Epithelial cell of proximal tubule (primary cell): ENCODE measurements at regions not wholly inside any gene's neighbourhood (a gene's known extent, or its start where the extent isn't known, plus 50 kb on each side); places are given as distances from the start of the nearest gene placed in this dataset.
"Not testable (repeated sequence)": the region's sequence is repeated elsewhere in the genome, so short reads cannot be mapped to it uniquely, and the experiment has no call there.

Source experiments
- DNase-seq: peaks from one replicate; pipeline ENCODE4 v3.0.0-alpha.2; 2011; ENCODE audit warnings: low read depth
- H3K4me3 ChIP-seq: 2 replicates; pipeline ENCODE4 v1.5.1; 2011; ENCODE audit warnings: low read depth, mild to moderate bottlenecking, low read length
- TF ChIP-seq, protein P1 (sequence below): conservative IDR thresholded peaks from 2 replicates; pipeline ENCODE4 v1.5.1; 2012; ENCODE audit warnings: low read depth, mild to moderate bottlenecking, low read length

DNA sequence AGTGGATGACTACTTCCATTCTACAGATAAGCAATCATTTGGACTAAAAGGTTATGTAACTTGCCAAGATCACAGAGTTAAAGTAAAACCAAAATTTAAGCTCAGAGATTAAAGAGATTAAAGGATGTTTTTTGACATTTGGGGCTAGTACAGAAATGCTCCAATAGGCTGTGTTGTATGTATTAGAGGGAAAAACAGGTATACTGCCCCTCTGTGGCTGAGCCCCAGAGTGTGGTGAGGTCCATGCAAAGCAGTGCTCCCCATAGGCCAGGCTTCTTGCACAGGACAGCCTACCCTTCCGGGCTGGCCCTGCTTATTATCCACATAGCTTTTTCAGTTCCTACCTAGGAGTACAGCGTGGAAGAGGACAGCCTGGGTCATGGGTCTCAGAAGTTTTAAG is 322.8 kb downstream of the POM121L12 start:
- H3K4me3 ChIP-seq = no peak overlapping the region
- TF ChIP-seq, protein P1, sequence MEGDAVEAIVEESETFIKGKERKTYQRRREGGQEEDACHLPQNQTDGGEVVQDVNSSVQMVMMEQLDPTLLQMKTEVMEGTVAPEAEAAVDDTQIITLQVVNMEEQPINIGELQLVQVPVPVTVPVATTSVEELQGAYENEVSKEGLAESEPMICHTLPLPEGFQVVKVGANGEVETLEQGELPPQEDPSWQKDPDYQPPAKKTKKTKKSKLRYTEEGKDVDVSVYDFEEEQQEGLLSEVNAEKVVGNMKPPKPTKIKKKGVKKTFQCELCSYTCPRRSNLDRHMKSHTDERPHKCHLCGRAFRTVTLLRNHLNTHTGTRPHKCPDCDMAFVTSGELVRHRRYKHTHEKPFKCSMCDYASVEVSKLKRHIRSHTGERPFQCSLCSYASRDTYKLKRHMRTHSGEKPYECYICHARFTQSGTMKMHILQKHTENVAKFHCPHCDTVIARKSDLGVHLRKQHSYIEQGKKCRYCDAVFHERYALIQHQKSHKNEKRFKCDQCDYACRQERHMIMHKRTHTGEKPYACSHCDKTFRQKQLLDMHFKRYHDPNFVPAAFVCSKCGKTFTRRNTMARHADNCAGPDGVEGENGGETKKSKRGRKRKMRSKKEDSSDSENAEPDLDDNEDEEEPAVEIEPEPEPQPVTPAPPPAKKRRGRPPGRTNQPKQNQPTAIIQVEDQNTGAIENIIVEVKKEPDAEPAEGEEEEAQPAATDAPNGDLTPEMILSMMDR = peak; percentile 17
- no peak for DNase-seq

DNA sequence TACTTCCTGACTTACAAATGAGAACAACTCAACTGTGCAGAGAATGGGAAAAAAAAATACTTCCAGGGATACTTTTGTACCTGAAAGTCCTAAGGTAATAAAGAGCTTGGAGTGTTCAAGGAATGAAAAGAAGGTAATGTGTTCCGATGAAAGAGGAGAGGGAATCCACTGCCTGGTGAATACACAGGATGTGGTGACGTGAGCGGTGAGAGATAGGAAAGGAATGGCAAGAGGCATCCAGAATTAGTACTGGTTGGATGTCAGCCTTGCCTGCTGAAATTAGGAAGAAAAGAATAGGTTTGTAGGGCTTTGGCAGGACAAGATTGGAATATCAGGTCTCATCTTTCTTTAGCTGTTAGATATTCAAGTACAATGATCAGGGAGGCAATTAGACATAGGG is 347.7 kb downstream of the POM121L12 start:
- H3K4me3 ChIP-seq = no peak overlapping the region
- TF ChIP-seq, protein P1 = no peak
- peak; percentile 78 for DNase-seq

DNA sequence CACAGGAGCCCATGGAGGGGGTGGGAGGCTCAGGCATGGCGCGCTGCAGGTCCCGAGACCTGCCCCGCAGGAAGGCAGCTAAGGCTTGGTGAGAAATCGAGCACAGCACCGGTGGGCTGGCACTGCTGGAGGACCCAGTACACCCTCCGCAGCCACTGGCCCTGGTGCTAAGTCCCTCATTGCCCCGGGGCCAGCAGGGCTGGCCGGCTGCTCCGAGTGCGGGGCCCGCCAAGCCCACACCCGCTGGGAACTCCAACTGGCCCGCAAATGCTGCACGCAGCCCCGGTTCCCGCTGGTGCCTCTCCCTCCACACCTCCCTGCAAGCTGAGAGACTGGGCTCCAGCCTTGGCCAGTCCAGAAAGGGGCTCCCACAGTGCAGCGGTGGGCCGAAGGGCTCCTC is 349.8 kb downstream of the POM121L12 start:
- DNase-seq, H3K4me3 ChIP-seq: not testable (repeated sequence)

DNA sequence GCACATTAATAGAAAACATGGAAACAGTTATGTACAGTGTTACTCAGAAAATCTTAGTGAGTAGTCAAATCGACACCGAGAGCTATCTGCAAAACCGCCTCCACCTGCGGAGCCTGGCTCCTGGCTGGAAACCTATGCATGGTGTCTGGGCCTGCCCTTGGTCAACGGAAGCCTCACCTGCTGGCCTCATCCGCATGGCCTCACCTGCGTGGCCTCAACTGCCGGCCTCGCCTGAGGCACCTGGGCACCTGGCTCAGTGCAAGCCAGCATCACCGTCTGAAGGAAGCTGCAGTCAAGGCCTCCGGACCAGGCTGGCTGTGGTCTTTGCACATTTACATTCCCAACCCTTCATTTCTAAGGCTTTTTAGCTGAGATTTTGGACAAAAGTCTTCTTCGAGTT is 352.1 kb downstream of the POM121L12 start:
- H3K4me3 ChIP-seq = no peak overlapping the region
- DNase-seq = no peak
- TF ChIP-seq, protein P1 = no peak

DNA sequence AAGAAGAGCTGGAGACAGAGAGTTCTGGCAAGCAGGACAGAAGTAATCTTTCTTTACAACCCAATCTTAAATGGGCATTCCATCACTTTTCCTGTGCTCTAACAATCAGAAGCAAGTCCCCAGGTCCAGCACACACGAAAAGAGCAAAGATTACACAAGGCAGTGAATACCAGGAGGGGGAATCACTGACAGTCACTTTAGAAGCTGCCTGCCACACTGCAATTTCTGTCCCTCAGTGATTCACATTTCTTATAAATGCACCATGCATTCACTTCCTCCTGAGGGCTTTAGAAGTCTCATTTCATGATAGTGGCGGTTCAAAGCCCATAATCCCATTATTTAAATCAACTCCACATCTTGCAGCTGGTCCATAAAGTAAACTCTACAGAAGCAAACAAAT is 362.5 kb downstream of the POM121L12 start:
- no peak for DNase-seq
- peak overlapping the region; percentile 59 for H3K4me3 ChIP-seq
- TF ChIP-seq, protein P1 = no peak

DNA sequence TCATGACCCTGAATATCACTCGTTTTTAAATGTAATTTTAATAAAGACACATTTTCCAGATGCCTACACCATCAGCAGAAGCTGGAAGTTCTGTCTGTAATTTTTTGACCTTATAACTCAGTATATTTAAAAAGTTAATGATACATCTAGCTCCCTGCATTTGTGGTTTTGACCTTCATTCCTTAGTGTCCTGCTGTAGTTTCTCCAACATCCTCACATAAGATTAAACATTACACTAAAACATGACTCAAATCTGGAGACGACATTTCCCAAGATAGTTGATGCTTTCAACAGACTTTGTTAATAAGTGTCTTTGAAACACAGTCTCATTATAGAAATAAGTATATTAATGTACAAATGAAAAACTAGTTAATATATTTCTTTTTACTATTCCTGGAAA is 363.1 kb downstream of the POM121L12 start:
- peak overlapping the region; percentile 59 for H3K4me3 ChIP-seq

DNA sequence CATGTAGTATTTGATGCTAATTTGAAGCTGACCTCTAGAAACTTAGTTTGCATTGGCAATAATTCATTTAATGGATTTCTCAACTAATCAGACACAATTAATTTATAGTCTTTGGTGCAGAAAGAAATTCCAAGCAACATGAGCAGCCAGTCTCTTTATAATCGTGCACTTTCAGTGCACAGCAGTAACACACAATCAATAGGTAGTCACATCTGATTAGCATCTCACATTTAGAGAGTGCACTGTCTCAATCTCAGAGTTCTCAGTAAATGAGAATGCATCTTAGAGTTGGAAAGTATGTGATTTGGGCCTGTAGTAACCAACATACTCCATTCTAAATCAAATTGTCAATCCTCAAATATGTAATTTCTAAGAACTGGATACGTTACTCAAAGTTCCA is 377.6 kb downstream of the POM121L12 start:
- DNase-seq = no peak
- TF ChIP-seq, protein P1 = no peak
- H3K4me3 ChIP-seq = no peak overlapping the region

More for the DNA sequence above, 363.1 kb downstream of the POM121L12 start:
- DNase-seq = peak; percentile 93
- TF ChIP-seq, protein P1 = no peak

DNA sequence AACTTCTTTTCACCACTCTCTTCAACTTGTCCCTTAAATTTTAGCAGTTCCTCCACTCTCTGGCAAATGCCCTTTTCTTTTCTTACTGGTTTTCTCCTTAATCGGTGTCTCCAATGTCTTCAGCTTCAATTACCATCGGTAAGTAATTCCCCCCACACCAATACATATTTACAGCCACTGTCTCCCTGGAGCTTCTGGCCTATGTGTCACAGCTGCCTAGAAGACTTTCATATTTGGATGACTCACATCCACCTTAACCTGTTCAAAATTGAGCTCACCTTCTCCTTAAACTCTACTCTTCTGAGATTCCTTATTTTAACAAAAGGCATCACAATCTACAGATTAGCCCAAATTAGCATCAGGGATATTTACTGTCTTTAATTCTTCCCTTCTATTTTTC is 380.4 kb downstream of the POM121L12 start:
- TF ChIP-seq, protein P1 = no peak
- H3K4me3 ChIP-seq = peak overlapping the region; percentile 71
- DNase-seq = no peak
